Natural killer cell (primary cell): ENCODE measurements at regions not wholly inside any gene's neighbourhood (a gene's known extent, or its start where the extent isn't known, plus 50 kb on each side); places are given as distances from the start of the nearest gene placed in this dataset.
A peak's percentile ranks its signal among the peaks of the same experiment; 100 is the strongest.

Experiments
- ATAC-seq, 3 donors: fragments of 150-1000 bp in 2 of 3; fragments of 200-7000 bp in 1 of 3; cut with Tn5 transposase; 1 replicate in 1 of 3; 2 replicates in 2 of 3; pipeline ENCODE4 v1.10.0; 2021; ENCODE audit warnings: mild to moderate bottlenecking in 2 of 3, moderate library complexity in 2 of 3
- DNase-seq, 2 donors: peaks; one replicate each; pipeline versions ENCODE4 v3.0.0 to v3.0.0-alpha.2; 2013 to 2021; ENCODE audit warnings: mixed read lengths in 1 of 2
- H3K27ac ChIP-seq: one replicate; pipeline ENCODE4 v1.5.1; 2013; ENCODE audit warnings: mild to moderate bottlenecking, low read length
- H3K27me3 ChIP-seq: one replicate; pipeline ENCODE4 v1.6.1; 2013; ENCODE audit warnings: low read length; ENCODE audit not compliant: control insufficient read depth, insufficient read depth
- H3K36me3 ChIP-seq: one replicate; pipeline ENCODE4 v1.6.1; 2013; ENCODE audit warnings: low read length; ENCODE audit not compliant: control insufficient read depth, insufficient read depth
- H3K4me1 ChIP-seq: one replicate; pipeline ENCODE4 v1.6.1; 2013; ENCODE audit warnings: low read length; ENCODE audit not compliant: control insufficient read depth, insufficient read depth
- H3K4me3 ChIP-seq: one replicate; pipeline ENCODE4 v1.5.1; 2013; ENCODE audit warnings: low read length
- H3K9me3 ChIP-seq: one replicate; pipeline ENCODE4 v1.6.1; 2013; ENCODE audit warnings: low read length; ENCODE audit not compliant: control insufficient read depth, insufficient read depth
- H3K27ac Mint-ChIP-seq, 2 donors: one replicate each; pipeline ENCODE4 v1.8.0; 2022; ENCODE audit warnings: mild to moderate bottlenecking in 2 of 2, mixed read lengths in 2 of 2, moderate library complexity in 1 of 2
- H3K27me3 Mint-ChIP-seq, 2 donors: one replicate each; pipeline ENCODE4 v1.8.0; 2022; ENCODE audit warnings: low read depth in 2 of 2, mixed read lengths in 2 of 2
- H3K36me3 Mint-ChIP-seq: one replicate; pipeline ENCODE4 v1.8.0; 2022; ENCODE audit warnings: mixed read lengths
- H3K4me1 Mint-ChIP-seq, 2 donors: one replicate each; pipeline ENCODE4 v1.8.0; 2022; ENCODE audit warnings: mixed read lengths in 2 of 2
- H3K4me3 Mint-ChIP-seq: one replicate; pipeline ENCODE4 v1.8.0; 2022; ENCODE audit warnings: mild to moderate bottlenecking, moderate library complexity, mixed read lengths
- H3K9me3 Mint-ChIP-seq, 2 donors: one replicate each; pipeline ENCODE4 v1.8.0; 2022; ENCODE audit warnings: mixed read lengths in 2 of 2
- CTCF ChIP-seq: fragments of 200-600 bp; IDR thresholded peaks from one replicate; pipeline ENCODE4 v1.8.0; 2022; ENCODE audit warnings: antibody characterized with exemption
- WGBS: methylation state at CpG from one replicate; pipeline ENCODE4 v1.1.7; 2013; ENCODE audit warnings: missing lambda C conversion rate; ENCODE audit not compliant: insufficient coverage; 5-methylcytosine and 5-hydroxymethylcytosine counted together
- intact Hi-C: fragments of 100-400 bp; cut with micrococcal nuclease; formaldehyde crosslinking; loops from one replicate; pipeline ENCODE4 v1.14.2; 2022

- Histone ChIP-seq H3K4me1 (peaks cover 11% of the 10 kb centered on the region), H3K9me3 (no peaks in the 10 kb centered on the region), H3K27ac (peak overlapping the region; percentile 57), H3K36me3 (no peaks in the 10 kb centered on the region), H3K27me3 (no peaks in the 10 kb centered on the region), H3K4me3 (no peak overlapping the region)
- Mint-ChIP-seq H3K27me3 (no peaks in the 10 kb centered on the region), H3K4me3 (peak overlapping the region; percentile 78), H3K36me3 (no peaks in the 10 kb centered on the region), H3K4me1 (peaks cover 31 to 46% of the 10 kb centered on the region in 2 donors), H3K9me3 (no peaks in the 10 kb centered on the region), H3K27ac (peak overlapping the region; percentile 76 to 85)
- DNase-seq (peak in 1 of 2 donors; percentile 31), ATAC-seq (peak in 1 of 3 donors; percentile 48)
- no CpG with 5 or more reads among the region's 3 CpGs for WGBS
- intact Hi-C loops, result loop anchor here (2.0 kb wide), 1 partner anchor 72 kb away; the partner anchor contains the start of gene KRAS
- no peak for TF ChIP-seq CTCF
Observed at GRCh38 chr12:25322918-25323531, 72.3 kb upstream of the KRAS start.

- Histone ChIP-seq H3K9me3 (no peaks in the 10 kb centered on the region), H3K36me3 (no peaks in the 10 kb centered on the region), H3K4me3 (no peak overlapping the region), H3K27ac (peak overlapping the region; percentile 57), H3K27me3 (no peaks in the 10 kb centered on the region), H3K4me1 (peaks cover 11% of the 10 kb centered on the region)
- DNase-seq (peak in 1 of 2 donors; percentile 54), ATAC-seq (peak; percentile 61 to 74 (median 68))
- H3K36me3 Mint-ChIP-seq, result no peaks in the 10 kb centered on the region
- peak overlapping the region; percentile 78 for H3K4me3 Mint-ChIP-seq
- intact Hi-C loops, result loop anchor here (2.0 kb wide), 1 partner anchor 72 kb away; the partner anchor contains the start of gene KRAS
- H3K27ac Mint-ChIP-seq, result peak overlapping the region; percentile 76 to 85
- WGBS, result 0% methylated on average over 1 of the region's 1 CpG
- peaks cover 31 to 46% of the 10 kb centered on the region in 2 donors for H3K4me1 Mint-ChIP-seq
- no peaks in the 10 kb centered on the region for H3K27me3 Mint-ChIP-seq
- H3K9me3 Mint-ChIP-seq, result no peaks in the 10 kb centered on the region
- TF ChIP-seq CTCF, result no peak
Observed at GRCh38 chr12:25322351-25322750, 71.6 kb upstream of the KRAS start.

- Mint-ChIP-seq H3K27ac (peak overlapping the region; percentile 76 to 85), H3K4me1 (peaks cover 31 to 46% of the 10 kb centered on the region in 2 donors), H3K27me3 (no peaks in the 10 kb centered on the region), H3K4me3 (peak overlapping the region; percentile 78), H3K9me3 (no peaks in the 10 kb centered on the region), H3K36me3 (no peaks in the 10 kb centered on the region)
- Histone ChIP-seq H3K27ac (no peak overlapping the region), H3K4me1 (peaks cover 11% of the 10 kb centered on the region), H3K9me3 (no peaks in the 10 kb centered on the region), H3K4me3 (no peak overlapping the region), H3K27me3 (no peaks in the 10 kb centered on the region), H3K36me3 (no peaks in the 10 kb centered on the region)
- no peak for TF ChIP-seq CTCF
- no peak for ATAC-seq
- intact Hi-C loops, result loop anchor here (2.0 kb wide), 1 partner anchor 71 kb away; the partner anchor contains the start of gene KRAS
- no peak for DNase-seq
- 91% methylated on average over 4 of the region's 4 CpGs for WGBS
Observed at GRCh38 chr12:25321772-25322171, 71.0 kb upstream of the KRAS start.
